HCT116 (cell line): ENCODE measurements at regions not wholly inside any gene's neighbourhood (a gene's known extent, or its start where the extent isn't known, plus 50 kb on each side); places are given as distances from the start of the nearest gene placed in this dataset.

Experiments
- ATAC-seq: fragments of 200-7000 bp; cut with Tn5 transposase; 2 replicates; pipeline ENCODE4 v1.9.1; 2020; ENCODE audit warnings: mild to moderate bottlenecking, moderate library complexity
- BruUV-seq: library from RNA; stranded (reverse); fragments of 400-500 nt; replicated peaks from 2 replicates; lab custom pipeline; 2021; lab: Mats Ljungman, UMichigan
- CTCF ChIA-PET: fragments of 300-600 bp; sonication (Branson Sonifier 250); formaldehyde crosslinking; loops from one replicate; lab custom pipeline; 2021; ENCODE audit warnings: antibody characterized with exemption; lab: Charles Lee
- POLR2A ChIA-PET: fragments of 300-600, 350-600 bp; sonication (Branson Sonifier 250); formaldehyde crosslinking; loops from one replicate; lab custom pipeline; 2021; ENCODE audit warnings: antibody characterized with exemption; lab: Charles Lee
- RAD21 ChIA-PET, 2 experiments: fragments of 300-600 bp; sonication (Branson Sonifier 250); formaldehyde crosslinking; loops; one replicate each; lab custom pipeline; 2023; ENCODE audit warnings: low total read pairs in 2 of 2; ENCODE audit not compliant: uncharacterized antibody in 2 of 2, unreplicated experiment in 2 of 2, low non-redundant PET in 1 of 2; lab: Charles Lee
- DNase-seq: peaks from one replicate; pipeline ENCODE4 v3.0.0-alpha.2; 2010; ENCODE audit warnings: low read depth, low spot score
- H2AFZ ChIP-seq: fragments of 200-600 bp; shearing (Covaris generic), sonication (generic); 2 replicates; pipeline ENCODE4 v1.6.1; 2017; ENCODE audit warnings: low read depth, mixed run types, mixed read lengths, antibody characterized with exemption, low read length; ENCODE audit not compliant: poor library complexity, severe bottlenecking
- H3K27ac ChIP-seq: 2 replicates; pipeline ENCODE4 v1.5.1; 2012; ENCODE audit warnings: low read depth, low read length
- H3K27me3 ChIP-seq: fragments of 200-600 bp; sonication (generic); 2 replicates; pipeline ENCODE4 v1.6.1; 2016; ENCODE audit warnings: mixed run types, low read length, mixed read lengths; ENCODE audit not compliant: insufficient read depth
- H3K36me3 ChIP-seq, 2 experiments: fragments of 200-500 bp in 1 of 2; fragments of 200-600 bp in 1 of 2; sonication (Bioruptor generic) in 1 of 2; sonication (generic) in 1 of 2; 2 replicates each; pipeline versions ENCODE4 v1.5.1 to v1.6.1; 2014 to 2016; ENCODE audit warnings: low read length in 2 of 2, inconsistent platforms in 1 of 2, mixed read lengths in 1 of 2, mixed run types in 1 of 2; ENCODE audit not compliant: insufficient read depth in 2 of 2, control insufficient read depth in 1 of 2
- H3K4me1 ChIP-seq, 2 experiments: fragments of 200-600 bp in 1 of 2; sonication (generic) in 1 of 2; 2 replicates each; pipeline versions ENCODE4 v1.5.1 to v1.6.1; 2012 to 2017; ENCODE audit warnings: low read length in 2 of 2, inconsistent platforms in 1 of 2, mild to moderate bottlenecking in 1 of 2, mixed read lengths in 1 of 2, mixed run types in 1 of 2, moderate library complexity in 1 of 2; ENCODE audit not compliant: insufficient read depth in 2 of 2, control insufficient read depth in 1 of 2
- H3K4me2 ChIP-seq: fragments of 200-600 bp; sonication (generic); 2 replicates; pipeline ENCODE4 v1.6.1; 2017; ENCODE audit warnings: mixed run types, low read length, mixed read lengths
- H3K4me3 ChIP-seq, 2 experiments: fragments of 200-600 bp in 1 of 2; sonication (generic) in 1 of 2; replicated peaks in 1 of 2; 2 replicates each; pipeline ENCODE4 v1.5.1; 2011 to 2016; ENCODE audit warnings: low read length in 2 of 2, control low read depth in 1 of 2, low read depth in 1 of 2, mild to moderate bottlenecking in 1 of 2, mixed read lengths in 1 of 2, mixed run types in 1 of 2
- H3K79me2 ChIP-seq: fragments of 200-600 bp; sonication (generic); 2 replicates; pipeline ENCODE4 v1.6.1; 2017; ENCODE audit warnings: mild to moderate bottlenecking, mixed run types, low read length, moderate library complexity, mixed read lengths; ENCODE audit not compliant: insufficient read depth
- H3K9ac ChIP-seq: fragments of 200-600 bp; sonication (generic); 2 replicates; pipeline ENCODE4 v1.6.1; 2016; ENCODE audit warnings: low read length, mixed read lengths
- H3K9me2 ChIP-seq: fragments of 200-600 bp; sonication (generic), shearing (Covaris generic); 2 replicates; pipeline ENCODE4 v1.6.1; 2017; ENCODE audit warnings: mixed run types, mild to moderate bottlenecking, moderate library complexity; ENCODE audit not compliant: insufficient read depth
- H3K9me3 ChIP-seq, 2 experiments: fragments of 200-500 bp in 1 of 2; fragments of 200-600 bp in 1 of 2; sonication (Bioruptor generic) in 1 of 2; sonication (generic) in 1 of 2; 2 replicates each; pipeline ENCODE4 v1.6.1; 2014 to 2017; ENCODE audit warnings: low read length in 2 of 2, mixed read lengths in 2 of 2, inconsistent platforms in 1 of 2, low read depth in 1 of 2, mild to moderate bottlenecking in 1 of 2, mixed run types in 1 of 2, moderate library complexity in 1 of 2; ENCODE audit not compliant: control insufficient read depth in 1 of 2, insufficient read depth in 1 of 2
- H4K20me1 ChIP-seq: fragments of 200-600 bp; sonication (generic), shearing (Covaris generic); 2 replicates; pipeline ENCODE4 v1.6.1; 2017; ENCODE audit warnings: mixed run types, mild to moderate bottlenecking, moderate library complexity; ENCODE audit not compliant: insufficient read depth
- CBX3 ChIP-seq: IDR thresholded peaks from 2 replicates; pipeline ENCODE4 v1.6.1; 2012; ENCODE audit warnings: low read depth
- CEBPB ChIP-seq: IDR thresholded peaks from 2 replicates; pipeline ENCODE4 v1.6.1; 2012; ENCODE audit warnings: low read depth
- EGR1 ChIP-seq: IDR thresholded peaks from 2 replicates; pipeline ENCODE4 v1.6.1; 2012; ENCODE audit warnings: low read depth
- ELF1 ChIP-seq: IDR thresholded peaks from 2 replicates; pipeline ENCODE4 v1.6.1; 2012; ENCODE audit warnings: low read depth, borderline replicate concordance
- EZH2 ChIP-seq: fragments of 200-600 bp; sonication (generic); IDR thresholded peaks from 2 replicates; pipeline ENCODE4 v1.6.1; 2017; ENCODE audit warnings: antibody characterized with exemption, mixed run types
- EZH2phosphoT487 ChIP-seq: fragments of 200-600 bp; IDR thresholded peaks from 2 replicates; pipeline ENCODE4 v1.6.1; 2018; ENCODE audit warnings: antibody characterized with exemption, borderline replicate concordance
- FOSL1 ChIP-seq: IDR thresholded peaks from 2 replicates; pipeline ENCODE4 v1.6.1; 2012; ENCODE audit warnings: low read depth
- JUND ChIP-seq: IDR thresholded peaks from 2 replicates; pipeline ENCODE4 v1.6.1; 2012
- POLR2A ChIP-seq: IDR thresholded peaks from 2 replicates; pipeline ENCODE4 v1.7.0; 2011; ENCODE audit warnings: borderline replicate concordance; ENCODE audit not compliant: insufficient read depth, insufficient read length; ENCODE audit errors: extremely low read depth
- POLR2AphosphoS5 ChIP-seq: IDR thresholded peaks from 2 replicates; pipeline ENCODE4 v1.6.1; 2011; ENCODE audit warnings: mild to moderate bottlenecking, low read depth, low read length, moderate library complexity
- RAD21 ChIP-seq: IDR thresholded peaks from 2 replicates; pipeline ENCODE4 v1.6.1; 2012; ENCODE audit warnings: low read depth, mild to moderate bottlenecking
- REST ChIP-seq: IDR thresholded peaks from 2 replicates; pipeline ENCODE4 v1.6.1; 2012; ENCODE audit warnings: low read depth
- SIN3A ChIP-seq: IDR thresholded peaks from 2 replicates; pipeline ENCODE4 v1.6.1; 2012; ENCODE audit warnings: low read depth
- SP1 ChIP-seq: IDR thresholded peaks from 2 replicates; pipeline ENCODE4 v1.6.1; 2012; ENCODE audit warnings: low read depth
- TCF7L2 ChIP-seq: IDR thresholded peaks from 2 replicates; pipeline ENCODE4 v1.7.0; 2011; ENCODE audit warnings: borderline replicate concordance, inconsistent platforms; ENCODE audit not compliant: insufficient read depth, insufficient read length; ENCODE audit errors: extremely low read depth
- ZNF274 ChIP-seq: fragments of 200-500 bp; sonication (Bioruptor generic); IDR thresholded peaks from 2 replicates; pipeline ENCODE4 v1.6.1; 2014; ENCODE audit warnings: mild to moderate bottlenecking, low read depth, low read length, inconsistent platforms
- intact Hi-C: fragments of 100-400 bp; cut with micrococcal nuclease; formaldehyde crosslinking; loops from 2 replicates; pipeline ENCODE4 v1.10.0; 2022
- TF ChIP-seq, protein P1 (sequence below): IDR thresholded peaks from 2 replicates; pipeline ENCODE4 v1.6.1; 2011; ENCODE audit warnings: mild to moderate bottlenecking, low read length, moderate library complexity; ENCODE audit not compliant: insufficient replicate concordance; ENCODE audit errors: extremely low read depth
- TF ChIP-seq, protein P2 (sequence below), 3 experiments: fragments of 200-600 bp in 1 of 3; sonication (generic) in 1 of 3; IDR thresholded peaks in 2 of 3; conservative IDR thresholded peaks in 1 of 3; 2 replicates each; pipeline ENCODE4 v1.5.1; 2012 to 2017; ENCODE audit warnings: low read depth in 2 of 3, low read length in 2 of 3, antibody characterized with exemption in 1 of 3, borderline replicate concordance in 1 of 3, control low read depth in 1 of 3, mild to moderate bottlenecking in 1 of 3, mixed read lengths in 1 of 3, mixed run types in 1 of 3, moderate library complexity in 1 of 3; ENCODE audit not compliant: insufficient read depth in 1 of 3
- TF ChIP-seq, protein P3 (sequence below): IDR thresholded peaks from 2 replicates; pipeline ENCODE4 v1.6.1; 2012

- no peaks in the 10 kb centered on the region for H3K36me3 ChIP-seq
- no peak overlapping the region for H3K4me2 ChIP-seq
- ChIA-PET RAD21 (no interaction called here), CTCF (no interaction called here), POLR2A (no interaction called here)
- BruUV-seq = no TSS peak
- intact Hi-C loops = no loop called here
- no peaks in the 10 kb centered on the region for H4K20me1 ChIP-seq
- H2AFZ ChIP-seq = no peak overlapping the region
- H3K27ac ChIP-seq = no peak overlapping the region
- ATAC-seq (no peak), DNase-seq (no peak)
- TF ChIP-seq EZH2phosphoT487 (no peak), CBX3 (no peak), RAD21 (no peak), POLR2A (no peak), ELF1 (no peak), ZNF274 (no peak), REST (no peak), SIN3A (no peak), CEBPB (no peak), POLR2AphosphoS5 (no peak), SP1 (no peak), TCF7L2 (no peak), EZH2 (no peak), JUND (no peak), FOSL1 (no peak), EGR1 (no peak)
- TF ChIP-seq, protein P1, sequence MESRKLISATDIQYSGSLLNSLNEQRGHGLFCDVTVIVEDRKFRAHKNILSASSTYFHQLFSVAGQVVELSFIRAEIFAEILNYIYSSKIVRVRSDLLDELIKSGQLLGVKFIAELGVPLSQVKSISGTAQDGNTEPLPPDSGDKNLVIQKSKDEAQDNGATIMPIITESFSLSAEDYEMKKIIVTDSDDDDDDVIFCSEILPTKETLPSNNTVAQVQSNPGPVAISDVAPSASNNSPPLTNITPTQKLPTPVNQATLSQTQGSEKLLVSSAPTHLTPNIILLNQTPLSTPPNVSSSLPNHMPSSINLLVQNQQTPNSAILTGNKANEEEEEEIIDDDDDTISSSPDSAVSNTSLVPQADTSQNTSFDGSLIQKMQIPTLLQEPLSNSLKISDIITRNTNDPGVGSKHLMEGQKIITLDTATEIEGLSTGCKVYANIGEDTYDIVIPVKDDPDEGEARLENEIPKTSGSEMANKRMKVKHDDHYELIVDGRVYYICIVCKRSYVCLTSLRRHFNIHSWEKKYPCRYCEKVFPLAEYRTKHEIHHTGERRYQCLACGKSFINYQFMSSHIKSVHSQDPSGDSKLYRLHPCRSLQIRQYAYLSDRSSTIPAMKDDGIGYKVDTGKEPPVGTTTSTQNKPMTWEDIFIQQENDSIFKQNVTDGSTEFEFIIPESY = no peak
- TF ChIP-seq, protein P2, sequence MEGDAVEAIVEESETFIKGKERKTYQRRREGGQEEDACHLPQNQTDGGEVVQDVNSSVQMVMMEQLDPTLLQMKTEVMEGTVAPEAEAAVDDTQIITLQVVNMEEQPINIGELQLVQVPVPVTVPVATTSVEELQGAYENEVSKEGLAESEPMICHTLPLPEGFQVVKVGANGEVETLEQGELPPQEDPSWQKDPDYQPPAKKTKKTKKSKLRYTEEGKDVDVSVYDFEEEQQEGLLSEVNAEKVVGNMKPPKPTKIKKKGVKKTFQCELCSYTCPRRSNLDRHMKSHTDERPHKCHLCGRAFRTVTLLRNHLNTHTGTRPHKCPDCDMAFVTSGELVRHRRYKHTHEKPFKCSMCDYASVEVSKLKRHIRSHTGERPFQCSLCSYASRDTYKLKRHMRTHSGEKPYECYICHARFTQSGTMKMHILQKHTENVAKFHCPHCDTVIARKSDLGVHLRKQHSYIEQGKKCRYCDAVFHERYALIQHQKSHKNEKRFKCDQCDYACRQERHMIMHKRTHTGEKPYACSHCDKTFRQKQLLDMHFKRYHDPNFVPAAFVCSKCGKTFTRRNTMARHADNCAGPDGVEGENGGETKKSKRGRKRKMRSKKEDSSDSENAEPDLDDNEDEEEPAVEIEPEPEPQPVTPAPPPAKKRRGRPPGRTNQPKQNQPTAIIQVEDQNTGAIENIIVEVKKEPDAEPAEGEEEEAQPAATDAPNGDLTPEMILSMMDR (IDR thresholded peaks at IDR 0.05 in 2 of 3, conservative IDR thresholded peaks at IDR 0.05 in 1 of 3; ENCODE audit: borderline replicate concordance in 1 of 3, insufficient read depth in 1 of 3, low read depth in 2 of 3, low read length in 2 of 3) = no peak
- TF ChIP-seq, protein P3, sequence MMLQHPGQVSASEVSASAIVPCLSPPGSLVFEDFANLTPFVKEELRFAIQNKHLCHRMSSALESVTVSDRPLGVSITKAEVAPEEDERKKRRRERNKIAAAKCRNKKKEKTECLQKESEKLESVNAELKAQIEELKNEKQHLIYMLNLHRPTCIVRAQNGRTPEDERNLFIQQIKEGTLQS = no peak
- no peaks in the 10 kb centered on the region for H3K79me2 ChIP-seq
- no peaks in the 10 kb centered on the region for H3K9me2 ChIP-seq
- H3K9me3 ChIP-seq = no peaks in the 10 kb centered on the region
- H3K4me1 ChIP-seq = no peaks in the 10 kb centered on the region
- H3K27me3 ChIP-seq = no peaks in the 10 kb centered on the region
- no peak overlapping the region for H3K4me3 ChIP-seq
- no peak overlapping the region for H3K9ac ChIP-seq
These were observed 52.2 kb upstream of the STXBP5L start for GRCh38 chr3:120855665-120856437.
